ENCODE measurements at regions not wholly inside any gene's neighbourhood (a gene's known extent, or its start where the extent isn't known, plus 50 kb on each side); places are given as distances from the start of the nearest gene placed in this dataset.

- H2AFZ ChIP-seq (ENCODE audit: low read depth) = no peak overlapping the region
- no peaks in the 10 kb centered on the region for H3K4me1 ChIP-seq (ENCODE audit: control insufficient read depth in 1 of 2, insufficient read depth in 2 of 2, low read depth in 1 of 2, low read length in 1 of 2)
- DNase-seq = no peak
- H3F3A ChIP-seq (replicated peaks; ENCODE audit: insufficient read depth) = peaks cover 14% of the 10 kb centered on the region
- H3K27me3 ChIP-seq (ENCODE audit: insufficient read depth) = no peaks in the 10 kb centered on the region
- 70% methylated on average over 3 of the region's 3 CpGs for WGBS (ENCODE audit: low lambda C conversion rate)
- H3K9me3 ChIP-seq = no peaks in the 10 kb centered on the region
- no peak overlapping the region for H3K27ac ChIP-seq (ENCODE audit: low read depth in 2 of 2, low read length in 1 of 2)
- no peak overlapping the region for H3K4me2 ChIP-seq
- TF ChIP-seq FOXM1 (IDR thresholded peaks at IDR 0.05; ENCODE audit: low read depth) = no peak
- TF ChIP-seq NRF1 (IDR thresholded peaks at IDR 0.05; ENCODE audit: low read depth, low read length) = no peak
- no peak for TF ChIP-seq USF2 (IDR thresholded peaks at IDR 0.05; ENCODE audit: borderline replicate concordance, low read depth, low read length)
- no peak for TF ChIP-seq POLR2AphosphoS5 (IDR thresholded peaks at IDR 0.05; ENCODE audit: low read depth, low read length)
- TF ChIP-seq FOSL2 (IDR thresholded peaks at IDR 0.05; ENCODE audit: borderline replicate concordance, low read depth) = no peak
- TF ChIP-seq RAD21 (IDR thresholded peaks at IDR 0.05; ENCODE audit: low read length) = no peak
- no peak for TF ChIP-seq GATA2 (CRISPR knock-in tag; IDR thresholded peaks at IDR 0.05)
- TF ChIP-seq MAX (IDR thresholded peaks at IDR 0.05; ENCODE audit: low read depth) = no peak
- TF ChIP-seq RXRA (IDR thresholded peaks at IDR 0.05; ENCODE audit: borderline replicate concordance, low read depth) = no peak
- no peak for TF ChIP-seq NFIC (IDR thresholded peaks at IDR 0.05; ENCODE audit: borderline replicate concordance)
- TF ChIP-seq JUND (IDR thresholded peaks at IDR 0.05) = no peak
- no peak for TF ChIP-seq REST (IDR thresholded peaks at IDR 0.05; ENCODE audit: low read depth, low read length)
- no peak for TF ChIP-seq RCOR1 (IDR thresholded peaks at IDR 0.05; ENCODE audit: low read length)
- no peak for TF ChIP-seq YY1 (IDR thresholded peaks at IDR 0.05; ENCODE audit: low read depth)
- no peak for TF ChIP-seq SMC3 (IDR thresholded peaks at IDR 0.05; ENCODE audit: low read depth, low read length)
- TF ChIP-seq SIN3A (IDR thresholded peaks at IDR 0.05; ENCODE audit: borderline replicate concordance, low read depth, low read length) = no peak
- no peaks in the 10 kb centered on the region for H3K79me2 ChIP-seq (ENCODE audit: insufficient read depth)
- H3K9ac ChIP-seq = no peak overlapping the region
- no peaks in the 10 kb centered on the region for H4K20me1 ChIP-seq (ENCODE audit: insufficient read depth)
- no peaks in the 10 kb centered on the region for H3K36me3 ChIP-seq (replicated peaks in 1 of 2; ENCODE audit: control insufficient read depth in 1 of 2, insufficient read depth in 2 of 2, low read length in 1 of 2)
- H3K4me3 ChIP-seq (ENCODE audit: low read depth in 2 of 2, low read length in 1 of 2) = no peak overlapping the region
- CTCF ChIA-PET = no interaction called here
- H3K9me2 ChIP-seq = no peaks in the 10 kb centered on the region
- POLR2A ChIA-PET = no interaction called here
These were observed 97.1 kb upstream of the PLEKHG7 start for GRCh38 chr12:92605621-92606170.
